NCI-H146 (cell line): ENCODE measurements at regions not wholly inside any gene's neighbourhood (a gene's known extent, or its start where the extent isn't known, plus 50 kb on each side); places are given as distances from the start of the nearest gene placed in this dataset.
"Not testable (repeated sequence)": the region's sequence is repeated elsewhere in the genome, so short reads cannot be mapped to it uniquely, and the experiment has no call there.

Source experiments
- DNase-seq: peaks from one replicate; lab custom pipeline; 2025; lab: John Stamatoyannopoulos, UW

- no peak for DNase-seq
These were observed 215.3 kb upstream of the RND3 start for GRCh38 chr2:150702791-150703190.

- DNase-seq = no peak
These were observed 213.5 kb upstream of the RND3 start for GRCh38 chr2:150700666-150701580.

GRCh38 chr2:150699218-150699617, 211.8 kb upstream of the RND3 start:
- DNase-seq = no peak

GRCh38 chr2:150698016-150698661, 210.7 kb upstream of the RND3 start:
- DNase-seq = no peak

- DNase-seq = no peak
These were observed 210.1 kb upstream of the RND3 start for GRCh38 chr2:150697596-150697995.

- DNase-seq = no peak
These were observed 208.1 kb upstream of the RND3 start for GRCh38 chr2:150695451-150696135.

- no peak for DNase-seq
These were observed 206.1 kb upstream of the RND3 start for GRCh38 chr2:150693556-150693955.

GRCh38 chr2:150690870-150691269, 203.4 kb upstream of the RND3 start:
- no peak for DNase-seq

- no peak for DNase-seq
These were observed 202.8 kb upstream of the RND3 start for GRCh38 chr2:150690261-150690660.

GRCh38 chr2:150689590-150689989, 202.1 kb upstream of the RND3 start:
- DNase-seq = no peak

GRCh38 chr2:150688016-150688415, 200.5 kb upstream of the RND3 start:
- DNase-seq = no peak

- no peak for DNase-seq
These were observed 198.9 kb upstream of the RND3 start for GRCh38 chr2:150686391-150686790.

GRCh38 chr2:150681120-150681804, 193.8 kb upstream of the RND3 start:
- DNase-seq = no peak

GRCh38 chr2:150679456-150680120, 192.1 kb upstream of the RND3 start:
- DNase-seq = no peak

- no peak for DNase-seq
These were observed 190.1 kb upstream of the RND3 start for GRCh38 chr2:150677551-150677950.

GRCh38 chr2:150676747-150677383, 189.4 kb upstream of the RND3 start:
- DNase-seq = no peak

- DNase-seq = no peak
These were observed 188.3 kb upstream of the RND3 start for GRCh38 chr2:150675807-150676206.

GRCh38 chr2:150674283-150674682, 186.8 kb upstream of the RND3 start:
- no peak for DNase-seq

GRCh38 chr2:150672311-150672710, 184.8 kb upstream of the RND3 start:
- no peak for DNase-seq

GRCh38 chr2:150669492-150669891, 182.0 kb upstream of the RND3 start:
- no peak for DNase-seq

GRCh38 chr2:150667039-150667438, 179.6 kb upstream of the RND3 start:
- not testable (repeated sequence) for DNase-seq
